AG04449 (cell line): ENCODE measurements at regions not wholly inside any gene's neighbourhood (a gene's known extent, or its start where the extent isn't known, plus 50 kb on each side); places are given as distances from the start of the nearest gene placed in this dataset.

Experiments
- CTCF ChIA-PET: fragments of 350-600 bp; formaldehyde crosslinking; extraction: SDS; loops from one replicate; lab custom pipeline; 2021; ENCODE audit warnings: antibody characterized with exemption; lab: Yijun Ruan, JAX
- POLR2A ChIA-PET: fragments of 400-600, 350-600 bp; formaldehyde crosslinking; extraction: SDS; loops from one replicate; lab custom pipeline; 2020; ENCODE audit warnings: antibody characterized with exemption, inconsistent platforms; lab: Yijun Ruan, JAX
- DNase-seq: peaks from one replicate; pipeline ENCODE4 v3.0.0-alpha.2; 2010; ENCODE audit warnings: low read depth, low spot score
- H3K4me3 ChIP-seq: 2 replicates; pipeline ENCODE4 v1.5.1; 2011; ENCODE audit warnings: low read depth, mild to moderate bottlenecking, control low read depth, low read length
- TF ChIP-seq, protein P1 (sequence below): IDR thresholded peaks from one replicate; pipeline ENCODE4 v1.5.1; 2011; ENCODE audit warnings: mild to moderate bottlenecking, moderate library complexity, low read length, control low read depth, inconsistent platforms; ENCODE audit not compliant: insufficient read depth; ENCODE audit errors: missing control alignments

DNA sequence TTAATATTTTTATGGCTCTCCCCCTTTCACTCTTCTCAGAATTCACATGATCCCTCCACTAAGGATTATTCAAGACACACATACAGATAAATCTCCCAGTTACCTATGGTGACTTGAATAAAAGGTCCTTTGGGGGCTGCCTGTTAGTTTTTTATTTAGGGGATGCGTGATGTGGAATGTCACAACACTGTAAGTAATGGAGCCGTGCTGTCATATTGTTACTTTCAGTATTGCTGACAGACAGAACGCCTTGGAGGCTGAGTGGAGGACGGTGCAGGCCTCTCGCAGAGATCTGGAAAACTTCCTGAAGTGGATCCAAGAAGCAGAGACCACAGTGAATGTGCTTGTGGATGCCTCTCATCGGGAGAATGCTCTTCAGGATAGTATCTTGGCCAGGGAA, 291.7 kb downstream of the UTRN start:
- ChIA-PET POLR2A (no interaction called here), CTCF (interaction anchor here (0.9 to 1.2 kb wide), 2 partner anchors 8 to 1057 kb away, joined by 3 read pairs; no protein-coding TSS in a partner anchor)
- TF ChIP-seq, protein P1, sequence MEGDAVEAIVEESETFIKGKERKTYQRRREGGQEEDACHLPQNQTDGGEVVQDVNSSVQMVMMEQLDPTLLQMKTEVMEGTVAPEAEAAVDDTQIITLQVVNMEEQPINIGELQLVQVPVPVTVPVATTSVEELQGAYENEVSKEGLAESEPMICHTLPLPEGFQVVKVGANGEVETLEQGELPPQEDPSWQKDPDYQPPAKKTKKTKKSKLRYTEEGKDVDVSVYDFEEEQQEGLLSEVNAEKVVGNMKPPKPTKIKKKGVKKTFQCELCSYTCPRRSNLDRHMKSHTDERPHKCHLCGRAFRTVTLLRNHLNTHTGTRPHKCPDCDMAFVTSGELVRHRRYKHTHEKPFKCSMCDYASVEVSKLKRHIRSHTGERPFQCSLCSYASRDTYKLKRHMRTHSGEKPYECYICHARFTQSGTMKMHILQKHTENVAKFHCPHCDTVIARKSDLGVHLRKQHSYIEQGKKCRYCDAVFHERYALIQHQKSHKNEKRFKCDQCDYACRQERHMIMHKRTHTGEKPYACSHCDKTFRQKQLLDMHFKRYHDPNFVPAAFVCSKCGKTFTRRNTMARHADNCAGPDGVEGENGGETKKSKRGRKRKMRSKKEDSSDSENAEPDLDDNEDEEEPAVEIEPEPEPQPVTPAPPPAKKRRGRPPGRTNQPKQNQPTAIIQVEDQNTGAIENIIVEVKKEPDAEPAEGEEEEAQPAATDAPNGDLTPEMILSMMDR: no peak
- no peak overlapping the region for H3K4me3 ChIP-seq
- DNase-seq: no peak

DNA sequence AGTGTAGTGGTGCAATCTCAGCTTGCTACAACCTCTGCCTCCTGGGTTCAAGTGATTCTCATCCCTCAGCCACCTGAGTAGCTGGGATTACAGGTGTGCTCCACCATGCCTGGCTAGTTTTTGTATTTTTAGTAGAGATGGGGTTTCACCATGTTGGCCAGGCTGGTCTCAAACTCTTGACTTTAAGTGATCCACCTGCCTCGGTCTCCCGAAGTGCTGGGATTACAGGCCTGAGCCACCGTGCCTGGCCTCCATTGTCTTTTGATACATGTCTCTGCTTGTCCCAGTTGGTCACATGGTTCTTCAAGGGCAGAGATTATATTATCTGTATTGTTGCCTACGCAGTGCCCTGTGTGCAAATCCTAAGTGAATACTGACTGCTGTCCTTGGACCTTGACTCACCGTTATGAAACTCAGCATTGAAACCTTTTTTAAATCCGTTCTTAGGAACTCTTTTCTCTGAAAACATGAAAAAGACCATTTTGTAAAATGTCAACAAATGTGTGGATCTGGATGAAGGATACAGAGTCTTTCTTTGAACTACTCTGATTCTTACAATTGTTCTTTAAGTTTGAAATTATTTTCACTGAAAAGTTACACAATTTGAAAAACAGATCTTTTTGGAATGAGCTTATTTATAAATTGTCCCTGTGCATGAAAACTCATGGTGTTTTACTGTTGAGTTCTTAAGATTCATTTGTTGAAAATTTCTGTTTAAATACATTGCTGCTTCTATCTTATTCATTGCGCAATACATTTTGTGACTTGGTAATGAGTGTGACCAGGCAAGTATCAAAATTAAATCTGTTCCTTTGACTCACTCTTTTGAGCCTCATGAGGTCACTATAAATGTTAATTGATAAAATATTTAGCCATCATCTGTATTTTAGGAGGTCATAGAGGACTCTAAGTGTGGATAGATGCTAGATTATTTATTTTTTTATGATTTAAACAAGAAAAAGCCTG, 293.5 kb downstream of the UTRN start:
- ChIA-PET POLR2A (no interaction called here), CTCF (no interaction called here)
- no peak overlapping the region for H3K4me3 ChIP-seq
- DNase-seq: no peak
- TF ChIP-seq, protein P1: no peak

DNA sequence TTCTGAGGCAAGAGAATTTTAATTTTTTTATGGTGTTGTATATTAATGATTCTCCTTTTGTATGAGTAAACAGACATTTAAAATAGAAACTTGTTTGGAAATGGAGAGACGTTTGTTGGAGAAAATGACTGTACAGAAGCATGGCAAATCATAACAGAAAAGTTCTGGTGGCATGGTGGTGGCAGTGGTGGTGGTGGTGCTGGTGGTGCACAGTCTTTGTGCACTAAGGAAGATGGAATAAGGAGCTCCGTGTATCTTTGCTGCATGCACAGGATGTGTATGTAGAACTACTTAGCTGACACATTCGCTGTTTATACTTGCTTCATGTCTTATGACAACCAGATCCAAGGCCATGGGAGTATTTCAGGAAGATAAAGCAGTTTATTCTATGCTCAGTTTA, 294.9 kb downstream of the UTRN start:
- TF ChIP-seq, protein P1: no peak
- ChIA-PET POLR2A (no interaction called here), CTCF (interaction anchor here (0.7 to 2.0 kb wide), 2 partner anchors 636 to 1054 kb away, joined by 5 to 12 read pairs; no protein-coding TSS in a partner anchor)
- no peak for DNase-seq
- H3K4me3 ChIP-seq: no peak overlapping the region

DNA sequence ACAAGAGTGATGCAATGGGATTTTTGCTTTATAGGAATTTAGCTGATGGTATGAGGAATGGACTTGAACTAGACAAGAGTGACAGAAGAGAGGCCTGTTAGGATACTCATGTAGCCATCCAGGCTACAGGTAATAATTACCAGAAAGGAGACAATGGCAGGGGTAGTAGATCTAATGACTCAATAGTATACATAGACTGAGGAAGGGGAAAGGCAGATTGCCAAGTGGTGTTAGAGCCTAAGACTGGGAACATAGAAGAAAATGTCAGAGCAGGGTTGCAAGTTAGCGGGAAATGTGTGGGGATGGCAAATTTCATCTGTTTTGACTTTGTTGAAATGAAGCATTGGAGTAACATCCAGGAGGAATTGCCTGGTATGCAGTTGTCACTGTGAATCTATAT, 295.6 kb downstream of the UTRN start:
- no peak for DNase-seq
- CTCF ChIA-PET: interaction anchor here (0.6 to 2.0 kb wide), 6 partner anchors 10 to 1053 kb away, joined by 3 to 12 read pairs (median 5); no protein-coding TSS in a partner anchor
- no peak overlapping the region for H3K4me3 ChIP-seq
- TF ChIP-seq, protein P1: no peak
- POLR2A ChIA-PET: no interaction called here

DNA sequence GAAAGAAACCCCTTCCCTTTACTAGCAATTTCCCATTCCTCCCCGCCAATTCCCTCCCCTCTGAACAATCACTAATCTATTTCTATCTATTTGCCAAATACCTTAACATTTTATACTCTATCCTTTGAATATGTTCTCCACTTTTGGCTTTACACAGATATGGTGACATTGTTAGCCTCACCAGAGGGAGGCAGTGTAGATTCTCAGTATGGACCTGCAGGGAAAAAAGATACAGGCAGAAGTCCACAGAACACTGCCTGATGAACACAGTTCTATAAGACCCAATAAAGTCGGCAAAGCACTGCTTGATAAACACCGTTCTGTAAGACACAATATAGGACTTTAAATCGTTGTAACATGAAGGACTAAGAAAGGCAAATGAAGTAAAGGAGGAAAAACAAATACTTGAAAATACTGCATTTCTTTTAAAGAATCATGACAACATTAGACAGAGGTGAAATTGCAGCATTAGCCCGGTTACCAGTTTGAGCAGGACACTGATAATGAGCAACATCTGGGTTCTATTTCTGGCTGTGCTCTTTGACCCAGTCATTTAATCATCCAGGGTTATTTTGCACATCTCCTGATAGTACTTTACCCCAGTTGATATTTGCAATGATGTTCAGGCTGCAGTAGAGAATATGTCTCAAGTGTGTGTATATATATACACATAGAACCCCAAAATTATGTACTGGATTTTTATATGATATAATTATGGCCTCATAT, 296.8 kb downstream of the UTRN start:
- POLR2A ChIA-PET: no interaction called here
- no peak overlapping the region for H3K4me3 ChIP-seq
- TF ChIP-seq, protein P1: peak; percentile 36
- no peak for DNase-seq
- CTCF ChIA-PET: interaction anchor here (0.6 to 5.3 kb wide), 11 partner anchors 9 to 1052 kb away, joined by 3 to 50 read pairs (median 4); no protein-coding TSS in a partner anchor
